ENCODE measurements at regions not wholly inside any gene's neighbourhood (a gene's known extent, or its start where the extent isn't known, plus 50 kb on each side); places are given as distances from the start of the nearest gene placed in this dataset.

DNA sequence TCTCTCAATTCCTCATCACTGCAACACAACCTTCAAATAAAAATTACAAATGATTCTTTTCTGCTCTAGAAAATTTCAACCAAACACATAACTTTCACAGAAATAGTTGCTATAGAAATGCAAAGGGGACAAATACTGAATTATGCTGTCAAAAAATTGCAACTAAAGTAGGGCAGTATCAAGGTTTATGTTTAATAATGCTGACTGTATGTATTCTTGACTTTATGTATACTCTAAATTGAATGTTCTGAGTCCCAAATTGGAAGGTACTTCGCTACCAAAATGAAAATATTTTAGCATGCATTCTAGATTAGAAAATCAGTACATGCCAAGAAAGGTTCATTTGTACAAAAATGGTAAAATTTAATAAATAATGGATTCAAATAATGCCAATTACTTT lies 237.3 kb upstream of the TET2 start:
- H3K4me1 ChIP-seq = no peaks in the 10 kb centered on the region
- no peak overlapping the region for H3K27ac ChIP-seq
- H3K27me3 ChIP-seq = no peaks in the 10 kb centered on the region
- TF ChIP-seq, protein P1, sequence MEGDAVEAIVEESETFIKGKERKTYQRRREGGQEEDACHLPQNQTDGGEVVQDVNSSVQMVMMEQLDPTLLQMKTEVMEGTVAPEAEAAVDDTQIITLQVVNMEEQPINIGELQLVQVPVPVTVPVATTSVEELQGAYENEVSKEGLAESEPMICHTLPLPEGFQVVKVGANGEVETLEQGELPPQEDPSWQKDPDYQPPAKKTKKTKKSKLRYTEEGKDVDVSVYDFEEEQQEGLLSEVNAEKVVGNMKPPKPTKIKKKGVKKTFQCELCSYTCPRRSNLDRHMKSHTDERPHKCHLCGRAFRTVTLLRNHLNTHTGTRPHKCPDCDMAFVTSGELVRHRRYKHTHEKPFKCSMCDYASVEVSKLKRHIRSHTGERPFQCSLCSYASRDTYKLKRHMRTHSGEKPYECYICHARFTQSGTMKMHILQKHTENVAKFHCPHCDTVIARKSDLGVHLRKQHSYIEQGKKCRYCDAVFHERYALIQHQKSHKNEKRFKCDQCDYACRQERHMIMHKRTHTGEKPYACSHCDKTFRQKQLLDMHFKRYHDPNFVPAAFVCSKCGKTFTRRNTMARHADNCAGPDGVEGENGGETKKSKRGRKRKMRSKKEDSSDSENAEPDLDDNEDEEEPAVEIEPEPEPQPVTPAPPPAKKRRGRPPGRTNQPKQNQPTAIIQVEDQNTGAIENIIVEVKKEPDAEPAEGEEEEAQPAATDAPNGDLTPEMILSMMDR (IDR thresholded peaks at IDR 0.05) = no peak
- H3K9me3 ChIP-seq = no peaks in the 10 kb centered on the region
- no peak overlapping the region for H3K4me3 ChIP-seq
- DNase-seq (ENCODE audit: low spot score) = no peak
- H3K36me3 ChIP-seq = no peaks in the 10 kb centered on the region

- no peaks in the 10 kb centered on the region for H3K27me3 ChIP-seq
- no peaks in the 10 kb centered on the region for H3K4me1 ChIP-seq
- no peaks in the 10 kb centered on the region for H3K9me3 ChIP-seq
- TF ChIP-seq, protein P1 (IDR thresholded peaks at IDR 0.05) = no peak
- H3K27ac ChIP-seq = no peak overlapping the region
- DNase-seq (ENCODE audit: low spot score) = no peak
- H3K4me3 ChIP-seq = no peak overlapping the region
- H3K36me3 ChIP-seq = no peaks in the 10 kb centered on the region
Measured at GRCh38 chr4:104912518-104912917, 234.2 kb upstream of the TET2 start.

DNA sequence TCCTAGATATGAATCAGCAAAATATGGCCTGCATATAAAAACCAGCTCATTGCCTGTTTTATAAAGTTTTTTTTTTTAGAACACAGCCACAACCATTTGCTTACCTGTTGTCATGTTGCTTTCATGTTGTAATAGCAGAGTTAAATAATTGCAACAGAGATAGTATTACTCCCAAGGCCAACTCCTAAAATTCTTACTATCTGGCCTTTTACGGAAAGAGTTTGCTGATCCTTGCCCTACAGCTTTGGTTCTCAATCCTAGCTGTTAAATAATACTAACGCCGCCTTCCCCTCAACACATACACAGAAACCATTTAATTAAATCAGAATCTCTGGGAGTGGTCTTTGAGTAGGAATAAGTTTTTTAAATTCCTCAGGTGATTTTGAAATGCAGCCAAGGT lies 231.3 kb upstream of the TET2 start:
- Histone ChIP-seq H3K4me3 (no peak overlapping the region), H3K9me3 (no peaks in the 10 kb centered on the region), H3K27ac (no peak overlapping the region), H3K27me3 (no peaks in the 10 kb centered on the region), H3K4me1 (no peaks in the 10 kb centered on the region), H3K36me3 (no peaks in the 10 kb centered on the region)
- TF ChIP-seq, protein P1 (IDR thresholded peaks at IDR 0.05) = no peak
- no peak for DNase-seq (ENCODE audit: low spot score)

GRCh38 chr4:104915864-104916263 lies 230.8 kb upstream of the TET2 start:
- H3K4me1 ChIP-seq = no peaks in the 10 kb centered on the region
- TF ChIP-seq, protein P1 (IDR thresholded peaks at IDR 0.05) = no peak
- no peaks in the 10 kb centered on the region for H3K27me3 ChIP-seq
- no peaks in the 10 kb centered on the region for H3K36me3 ChIP-seq
- no peaks in the 10 kb centered on the region for H3K9me3 ChIP-seq
- H3K4me3 ChIP-seq = no peak overlapping the region
- DNase-seq (ENCODE audit: low spot score) = no peak
- no peak overlapping the region for H3K27ac ChIP-seq

DNA sequence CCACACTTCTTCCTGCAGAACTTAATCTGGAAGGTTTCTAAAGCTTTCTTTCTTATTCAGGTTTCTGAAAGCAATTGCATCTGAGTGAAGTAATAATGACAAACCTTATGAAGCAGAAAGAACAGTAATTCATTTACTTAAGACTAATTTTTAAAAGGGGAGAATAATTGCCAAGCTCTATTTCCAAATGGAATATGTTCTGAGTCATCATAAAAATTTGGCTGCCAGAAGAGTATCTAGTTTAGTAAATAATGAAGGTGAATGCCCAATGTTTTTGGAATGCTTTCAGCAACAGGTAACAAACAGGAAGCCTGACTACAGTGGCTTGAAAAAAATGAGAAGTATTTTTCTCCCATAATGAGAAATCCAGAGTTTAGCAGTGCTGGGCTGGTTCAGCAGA lies 227.3 kb upstream of the TET2 start:
- no peaks in the 10 kb centered on the region for H3K9me3 ChIP-seq
- H3K4me3 ChIP-seq = no peak overlapping the region
- H3K4me1 ChIP-seq = no peaks in the 10 kb centered on the region
- H3K27ac ChIP-seq = no peak overlapping the region
- TF ChIP-seq, protein P1 (IDR thresholded peaks at IDR 0.05) = no peak
- DNase-seq (ENCODE audit: low spot score) = no peak
- H3K27me3 ChIP-seq = no peaks in the 10 kb centered on the region
- no peaks in the 10 kb centered on the region for H3K36me3 ChIP-seq

DNA sequence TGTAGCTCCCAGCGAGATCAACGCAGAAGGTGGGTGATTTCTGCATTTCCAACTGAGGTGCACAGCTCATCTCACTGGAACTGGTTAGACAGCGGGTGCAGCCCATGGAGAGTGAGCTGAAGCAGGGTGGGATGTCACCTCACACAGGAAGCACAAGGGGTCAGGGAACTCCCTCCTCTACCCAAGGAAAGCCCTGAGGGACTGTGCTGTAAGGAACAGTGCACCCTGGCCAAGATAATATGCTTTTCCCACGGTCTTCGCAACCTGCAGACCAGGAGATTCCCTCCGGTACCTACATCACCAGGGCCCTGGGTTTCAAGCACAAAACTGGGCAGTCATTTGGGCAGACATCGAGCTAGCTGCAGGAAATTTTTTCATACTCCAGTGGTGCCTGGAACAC lies 216.4 kb upstream of the TET2 start:
- Histone ChIP-seq H3K4me3 (no peak overlapping the region), H3K4me1 (no peaks in the 10 kb centered on the region), H3K36me3 (no peaks in the 10 kb centered on the region), H3K27me3 (no peaks in the 10 kb centered on the region), H3K9me3 (no peaks in the 10 kb centered on the region), H3K27ac (no peak overlapping the region)
- TF ChIP-seq, protein P1 (IDR thresholded peaks at IDR 0.05) = no peak
- no peak for DNase-seq (ENCODE audit: low spot score)

Measured in right atrium auricular region (tissue), 2 donors.